ENCODE measurements at regions not wholly inside any gene's neighbourhood (a gene's known extent, or its start where the extent isn't known, plus 50 kb on each side); places are given as distances from the start of the nearest gene placed in this dataset.

- no peak for DNase-seq (ENCODE audit: low read depth in 2 of 3, low spot score in 2 of 3)
Observed at GRCh38 chr4:119832776-119833175, 204.2 kb upstream of the PDE5A start.

GRCh38 chr4:119829326-119829725, 200.7 kb upstream of the PDE5A start:
- DNase-seq (ENCODE audit: low read depth in 2 of 3, low spot score in 2 of 3), result no peak

- no peak for DNase-seq (ENCODE audit: low read depth in 2 of 3, low spot score in 2 of 3)
Observed at GRCh38 chr4:119825696-119826095, 197.1 kb upstream of the PDE5A start.

GRCh38 chr4:119823891-119824290, 195.3 kb upstream of the PDE5A start:
- DNase-seq (ENCODE audit: low read depth in 2 of 3, low spot score in 2 of 3), result no peak

- no peak for DNase-seq (ENCODE audit: low read depth in 2 of 3, low spot score in 2 of 3)
Observed at GRCh38 chr4:119823045-119823444, 194.4 kb upstream of the PDE5A start.

- no peak for DNase-seq (ENCODE audit: low read depth in 2 of 3, low spot score in 2 of 3)
Observed at GRCh38 chr4:119816473-119816872, 187.9 kb upstream of the PDE5A start.

GRCh38 chr4:119810001-119810400, 181.4 kb upstream of the PDE5A start:
- no peak for DNase-seq (ENCODE audit: low read depth in 2 of 3, low spot score in 2 of 3)

GRCh38 chr4:119804404-119804803, 175.8 kb upstream of the PDE5A start:
- no peak for DNase-seq (ENCODE audit: low read depth in 2 of 3, low spot score in 2 of 3)

- no peak for DNase-seq (ENCODE audit: low read depth in 2 of 3, low spot score in 2 of 3)
Observed at GRCh38 chr4:119797238-119797894, 168.8 kb upstream of the PDE5A start.

GRCh38 chr4:119795986-119796578, 167.5 kb upstream of the PDE5A start:
- no peak for DNase-seq (ENCODE audit: low read depth in 2 of 3, low spot score in 2 of 3)

GRCh38 chr4:119794681-119795080, 166.1 kb upstream of the PDE5A start:
- DNase-seq (ENCODE audit: low read depth in 2 of 3, low spot score in 2 of 3), result no peak

- DNase-seq (ENCODE audit: low read depth in 2 of 3, low spot score in 2 of 3), result no peak
Observed at GRCh38 chr4:119794113-119794512, 165.5 kb upstream of the PDE5A start.

- no peak for DNase-seq (ENCODE audit: low read depth in 2 of 3, low spot score in 2 of 3)
Observed at GRCh38 chr4:119788349-119789266, 160.0 kb upstream of the PDE5A start.

GRCh38 chr4:119785963-119786362, 157.4 kb upstream of the PDE5A start:
- peak in 1 of 3 donors; percentile 3 for DNase-seq (ENCODE audit: low read depth in 2 of 3, low spot score in 2 of 3)

GRCh38 chr4:119783189-119783983, 154.8 kb upstream of the PDE5A start:
- no peak for DNase-seq (ENCODE audit: low read depth in 2 of 3, low spot score in 2 of 3)

GRCh38 chr4:119781044-119781443, 152.4 kb upstream of the PDE5A start:
- no peak for DNase-seq (ENCODE audit: low read depth in 2 of 3, low spot score in 2 of 3)

GRCh38 chr4:119774840-119775239, 146.2 kb upstream of the PDE5A start:
- no peak for DNase-seq (ENCODE audit: low read depth in 2 of 3, low spot score in 2 of 3)

- no peak for DNase-seq (ENCODE audit: low read depth in 2 of 3, low spot score in 2 of 3)
Observed at GRCh38 chr4:119765951-119766350, 137.3 kb upstream of the PDE5A start.

GRCh38 chr4:119765469-119765868, 136.9 kb upstream of the PDE5A start:
- DNase-seq (ENCODE audit: low read depth in 2 of 3, low spot score in 2 of 3), result no peak

- no peak for DNase-seq (ENCODE audit: low read depth in 2 of 3, low spot score in 2 of 3)
Observed at GRCh38 chr4:119763386-119763785, 134.8 kb upstream of the PDE5A start.

GRCh38 chr4:119755599-119755998, 127.0 kb upstream of the PDE5A start:
- no peak for DNase-seq (ENCODE audit: low read depth in 2 of 3, low spot score in 2 of 3)

Measured in hematopoietic multipotent progenitor cell (in vitro differentiated cells).